B cell (primary cell): ENCODE measurements at regions not wholly inside any gene's neighbourhood (a gene's known extent, or its start where the extent isn't known, plus 50 kb on each side); places are given as distances from the start of the nearest gene placed in this dataset.

Experiments
- ATAC-seq: fragments of 200-7000 bp; cut with Tn5 transposase; one replicate; pipeline ENCODE4 v1.10.0; 2021; ENCODE audit warnings: low read depth, mild to moderate bottlenecking, moderate number of reproducible peaks, moderate library complexity
- CTCF ChIA-PET: fragments of 350-600 bp; sonication (Branson Sonifier 250); formaldehyde crosslinking; loops from one replicate; lab custom pipeline; 2021; ENCODE audit warnings: antibody characterized with exemption, inconsistent platforms; lab: Charles Lee
- POLR2A ChIA-PET: fragments of 350-600 bp; sonication (Branson Sonifier 250); formaldehyde crosslinking; loops from one replicate; lab custom pipeline; 2021; ENCODE audit warnings: antibody characterized with exemption; lab: Charles Lee
- DNase-seq: peaks from one replicate; pipeline ENCODE4 v3.0.0; 2013
- H2AFZ ChIP-seq: 2 replicates; pipeline ENCODE4 v1.6.1; 2012; ENCODE audit warnings: mild to moderate bottlenecking, low read depth, low read length; ENCODE audit not compliant: insufficient read depth, poor library complexity, severe bottlenecking
- H3K27ac ChIP-seq, 2 donors: 1 replicate in 1 of 2; 2 replicates in 1 of 2; pipeline ENCODE4 v1.5.1; 2012 to 2013; ENCODE audit warnings: low read length in 2 of 2, mild to moderate bottlenecking in 2 of 2, moderate library complexity in 1 of 2
- H3K27me3 ChIP-seq, 4 experiments: fragments of 200-600 bp in 1 of 4; sonication (generic) in 1 of 4; replicated peaks in 1 of 4; 1 replicate in 2 of 4; 2 replicates in 2 of 4; pipeline versions ENCODE4 v1.6.1 to v1.7.0; 2013 to 2016; ENCODE audit warnings: low read length in 3 of 4, mild to moderate bottlenecking in 2 of 4, mixed read lengths in 1 of 4, moderate library complexity in 1 of 4; ENCODE audit not compliant: insufficient read depth in 4 of 4, control insufficient read depth in 3 of 4; ENCODE audit errors: control extremely low read depth in 1 of 4
- H3K36me3 ChIP-seq, 2 experiments: replicated peaks in 1 of 2; 1 replicate in 1 of 2; 2 replicates in 1 of 2; pipeline versions ENCODE4 v1.6.1 to v1.7.1; 2013; ENCODE audit warnings: low read length in 1 of 2; ENCODE audit not compliant: insufficient read depth in 2 of 2, control insufficient read depth in 1 of 2; ENCODE audit errors: control extremely low read depth in 1 of 2, extremely low read depth in 1 of 2
- H3K4me1 ChIP-seq, 2 donors: fragments of 200-600 bp in 1 of 2; sonication (generic) in 1 of 2; 1 replicate in 1 of 2; 2 replicates in 1 of 2; pipeline versions ENCODE4 v1.5.1 to v1.6.1; 2013 to 2017; ENCODE audit warnings: low read length in 2 of 2; ENCODE audit not compliant: control insufficient read depth in 2 of 2, insufficient read depth in 2 of 2
- H3K4me2 ChIP-seq: replicated peaks from 2 replicates; pipeline ENCODE3; 2012; ENCODE audit warnings: mild to moderate bottlenecking, low read depth, low read length; ENCODE audit not compliant: poor library complexity, severe bottlenecking
- H3K4me3 ChIP-seq, 5 experiments: fragments of 200-600 bp in 1 of 5; sonication (generic) in 1 of 5; 1 replicate in 3 of 5; 2 replicates in 2 of 5; pipeline versions ENCODE4 v1.5.1 to v1.7.0; 2011 to 2016; ENCODE audit warnings: low read length in 4 of 5, mild to moderate bottlenecking in 4 of 5, low read depth in 2 of 5, control low read depth in 1 of 5, moderate library complexity in 1 of 5; ENCODE audit not compliant: insufficient read depth in 1 of 5; ENCODE audit errors: control extremely low read depth in 1 of 5, extremely low read depth in 1 of 5
- H3K79me2 ChIP-seq: fragments of 200-600 bp; sonication (generic); one replicate; pipeline ENCODE4 v1.6.0; 2016; ENCODE audit warnings: low read length; ENCODE audit not compliant: control insufficient read depth, insufficient read depth
- H3K9ac ChIP-seq: fragments of 200-600 bp; sonication (generic); 2 replicates; pipeline ENCODE4 v1.6.1; 2017; ENCODE audit warnings: mild to moderate bottlenecking, low read length, moderate library complexity
- H3K9me3 ChIP-seq, 3 donors: one replicate each; pipeline versions ENCODE4 v1.6.1 to v1.7.1; 2013; ENCODE audit warnings: low read length in 2 of 3; ENCODE audit not compliant: control insufficient read depth in 2 of 3, insufficient read depth in 1 of 3; ENCODE audit errors: control extremely low read depth in 1 of 3
- H4K20me1 ChIP-seq: 2 replicates; pipeline ENCODE4 v1.6.0; 2012; ENCODE audit warnings: mild to moderate bottlenecking, low read length; ENCODE audit not compliant: insufficient read depth, control insufficient read depth, poor library complexity, severe bottlenecking
- H3K27ac Mint-ChIP-seq: one replicate; pipeline ENCODE4 v1.8.0; 2021; ENCODE audit warnings: mixed read lengths
- H3K27me3 Mint-ChIP-seq: one replicate; pipeline ENCODE4 v1.8.0; 2021; ENCODE audit warnings: mixed read lengths
- H3K4me1 Mint-ChIP-seq: one replicate; pipeline ENCODE4 v1.8.0; 2021; ENCODE audit warnings: mixed read lengths
- H3K4me3 Mint-ChIP-seq: one replicate; pipeline ENCODE4 v1.8.0; 2021; ENCODE audit warnings: mixed read lengths
- H3K9me3 Mint-ChIP-seq: one replicate; pipeline ENCODE4 v1.8.0; 2022; ENCODE audit warnings: mixed read lengths; ENCODE audit not compliant: insufficient read depth
- CTCF ChIP-seq: fragments of 200-600 bp; IDR thresholded peaks from one replicate; pipeline ENCODE4 v1.8.0; 2022; ENCODE audit warnings: antibody characterized with exemption, mild to moderate bottlenecking
- EZH2 ChIP-seq: IDR thresholded peaks from 2 replicates; pipeline ENCODE4 v1.6.1; 2012; ENCODE audit warnings: borderline replicate concordance, low read depth, mild to moderate bottlenecking, moderate library complexity, low read length; ENCODE audit not compliant: insufficient read depth, poor library complexity, severe bottlenecking
- WGBS: methylation state at CpG from one replicate; pipeline ENCODE4 v1.1.5; 2013; ENCODE audit warnings: missing lambda C conversion rate; ENCODE audit not compliant: insufficient coverage; 5-methylcytosine and 5-hydroxymethylcytosine counted together
- intact Hi-C: fragments of 100-400 bp; cut with micrococcal nuclease; formaldehyde crosslinking; loops from one replicate; pipeline ENCODE4 v1.10.0; 2022

- Histone ChIP-seq H3K36me3 (no peaks in the 10 kb centered on the region), H3K9ac (no peak overlapping the region), H3K27ac (no peak overlapping the region), H3K4me3 (no peak overlapping the region), H3K4me1 (no peaks in the 10 kb centered on the region), H3K9me3 (no peaks in the 10 kb centered on the region), H3K79me2 (no peaks in the 10 kb centered on the region), H2AFZ (no peak overlapping the region), H4K20me1 (no peaks in the 10 kb centered on the region), H3K4me2 (no peak overlapping the region), H3K27me3 (no peaks in the 10 kb centered on the region)
- Mint-ChIP-seq H3K4me3 (no peak overlapping the region), H3K27me3 (no peaks in the 10 kb centered on the region), H3K27ac (no peak overlapping the region), H3K4me1 (no peaks in the 10 kb centered on the region), H3K9me3 (peaks cover 9% of the 10 kb centered on the region)
- ChIA-PET POLR2A (no interaction called here), CTCF (no interaction called here)
- ATAC-seq (no peak), DNase-seq (no peak)
- TF ChIP-seq EZH2, result no peak
- TF ChIP-seq CTCF, result no peak
- intact Hi-C loops, result no loop called here
These were observed 497.5 kb downstream of the RWDD3 start for GRCh38 chr1:95731466-95731865.

GRCh38 chr1:95733031-95733430 lies 499.0 kb downstream of the RWDD3 start:
- no peak overlapping the region for H3K4me3 ChIP-seq
- H4K20me1 ChIP-seq, result no peaks in the 10 kb centered on the region
- no peak for ATAC-seq
- H3K4me1 ChIP-seq, result no peaks in the 10 kb centered on the region
- ChIA-PET CTCF (no interaction called here), POLR2A (no interaction called here)
- H3K4me2 ChIP-seq, result no peak overlapping the region
- no peak for TF ChIP-seq CTCF
- TF ChIP-seq EZH2, result no peak
- Mint-ChIP-seq H3K4me1 (no peaks in the 10 kb centered on the region), H3K27me3 (no peaks in the 10 kb centered on the region), H3K4me3 (no peak overlapping the region), H3K9me3 (peaks cover 15% of the 10 kb centered on the region), H3K27ac (no peak overlapping the region)
- H3K9me3 ChIP-seq, result peaks cover 0 to 3% (median 0%) of the 10 kb centered on the region in 3 donors
- no peak overlapping the region for H2AFZ ChIP-seq
- intact Hi-C loops, result no loop called here
- 75% methylated on average over 1 of the region's 1 CpG for WGBS
- H3K36me3 ChIP-seq, result no peaks in the 10 kb centered on the region
- H3K27ac ChIP-seq, result no peak overlapping the region
- DNase-seq, result no peak
- H3K79me2 ChIP-seq, result no peaks in the 10 kb centered on the region
- H3K9ac ChIP-seq, result no peak overlapping the region
- H3K27me3 ChIP-seq, result no peaks in the 10 kb centered on the region
